ENCODE measurements at regions not wholly inside any gene's neighbourhood (a gene's known extent, or its start where the extent isn't known, plus 50 kb on each side); places are given as distances from the start of the nearest gene placed in this dataset.

DNA sequence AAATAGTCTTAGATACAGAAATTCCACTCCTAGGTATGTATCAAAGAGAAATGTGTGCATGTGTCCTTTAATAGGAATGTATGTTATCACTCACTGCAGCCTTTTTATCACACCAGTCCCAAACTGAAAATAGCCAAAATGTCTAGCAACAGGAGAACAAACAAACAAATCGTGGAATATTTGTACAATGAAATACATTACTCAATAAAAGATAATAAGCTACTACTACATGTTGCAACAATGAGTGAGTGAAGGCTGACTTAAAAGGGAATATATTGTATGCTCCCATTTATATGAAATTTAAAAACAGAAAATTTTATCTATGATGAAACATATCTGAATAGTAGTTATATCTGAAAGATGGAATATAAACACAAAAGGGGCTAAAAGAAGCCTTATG lies 212.1 kb upstream of the PLD5 start:
- no peak for DNase-seq (ENCODE audit: low spot score)
- no peaks in the 10 kb centered on the region for H3K27me3 Mint-ChIP-seq (ENCODE audit: low read depth)
- H3K4me3 Mint-ChIP-seq (ENCODE audit: unreplicated experiment): no peak overlapping the region
- no peaks in the 10 kb centered on the region for H3K36me3 Mint-ChIP-seq (ENCODE audit: low read depth)
- no peak overlapping the region for H3K27ac Mint-ChIP-seq (ENCODE audit: unreplicated experiment)
- peaks cover 19% of the 10 kb centered on the region for H3K9me3 Mint-ChIP-seq (ENCODE audit: low read depth)
- TF ChIP-seq, protein P1, sequence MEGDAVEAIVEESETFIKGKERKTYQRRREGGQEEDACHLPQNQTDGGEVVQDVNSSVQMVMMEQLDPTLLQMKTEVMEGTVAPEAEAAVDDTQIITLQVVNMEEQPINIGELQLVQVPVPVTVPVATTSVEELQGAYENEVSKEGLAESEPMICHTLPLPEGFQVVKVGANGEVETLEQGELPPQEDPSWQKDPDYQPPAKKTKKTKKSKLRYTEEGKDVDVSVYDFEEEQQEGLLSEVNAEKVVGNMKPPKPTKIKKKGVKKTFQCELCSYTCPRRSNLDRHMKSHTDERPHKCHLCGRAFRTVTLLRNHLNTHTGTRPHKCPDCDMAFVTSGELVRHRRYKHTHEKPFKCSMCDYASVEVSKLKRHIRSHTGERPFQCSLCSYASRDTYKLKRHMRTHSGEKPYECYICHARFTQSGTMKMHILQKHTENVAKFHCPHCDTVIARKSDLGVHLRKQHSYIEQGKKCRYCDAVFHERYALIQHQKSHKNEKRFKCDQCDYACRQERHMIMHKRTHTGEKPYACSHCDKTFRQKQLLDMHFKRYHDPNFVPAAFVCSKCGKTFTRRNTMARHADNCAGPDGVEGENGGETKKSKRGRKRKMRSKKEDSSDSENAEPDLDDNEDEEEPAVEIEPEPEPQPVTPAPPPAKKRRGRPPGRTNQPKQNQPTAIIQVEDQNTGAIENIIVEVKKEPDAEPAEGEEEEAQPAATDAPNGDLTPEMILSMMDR (IDR thresholded peaks at IDR 0.05): no peak
- H3K4me1 Mint-ChIP-seq (ENCODE audit: low read depth): no peaks in the 10 kb centered on the region

DNA sequence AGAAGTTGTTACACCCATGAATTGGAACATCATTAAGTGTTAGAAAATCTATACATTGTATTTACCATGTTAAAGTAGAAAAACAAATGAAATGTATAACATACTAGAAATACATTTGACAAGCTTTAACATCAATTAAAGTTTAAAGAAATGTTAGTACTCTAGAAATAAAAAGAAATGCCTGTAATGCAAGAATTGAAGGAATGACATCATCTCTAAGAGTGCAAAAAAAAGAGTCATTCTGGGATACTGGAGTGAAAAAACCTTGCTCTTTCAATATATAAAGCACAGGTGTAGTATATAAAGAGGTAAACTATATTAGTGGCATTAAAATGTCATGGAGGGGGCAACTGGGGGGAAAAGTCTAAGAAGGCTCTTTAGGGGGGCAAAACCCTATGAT lies 210.8 kb upstream of the PLD5 start:
- no peaks in the 10 kb centered on the region for H3K27me3 Mint-ChIP-seq (ENCODE audit: low read depth)
- H3K36me3 Mint-ChIP-seq (ENCODE audit: low read depth): no peaks in the 10 kb centered on the region
- TF ChIP-seq, protein P1 (IDR thresholded peaks at IDR 0.05): no peak
- H3K4me1 Mint-ChIP-seq (ENCODE audit: low read depth): no peaks in the 10 kb centered on the region
- no peak for DNase-seq (ENCODE audit: low spot score)
- peaks cover 12% of the 10 kb centered on the region for H3K9me3 Mint-ChIP-seq (ENCODE audit: low read depth)
- H3K4me3 Mint-ChIP-seq (ENCODE audit: unreplicated experiment): no peak overlapping the region
- H3K27ac Mint-ChIP-seq (ENCODE audit: unreplicated experiment): no peak overlapping the region

DNA sequence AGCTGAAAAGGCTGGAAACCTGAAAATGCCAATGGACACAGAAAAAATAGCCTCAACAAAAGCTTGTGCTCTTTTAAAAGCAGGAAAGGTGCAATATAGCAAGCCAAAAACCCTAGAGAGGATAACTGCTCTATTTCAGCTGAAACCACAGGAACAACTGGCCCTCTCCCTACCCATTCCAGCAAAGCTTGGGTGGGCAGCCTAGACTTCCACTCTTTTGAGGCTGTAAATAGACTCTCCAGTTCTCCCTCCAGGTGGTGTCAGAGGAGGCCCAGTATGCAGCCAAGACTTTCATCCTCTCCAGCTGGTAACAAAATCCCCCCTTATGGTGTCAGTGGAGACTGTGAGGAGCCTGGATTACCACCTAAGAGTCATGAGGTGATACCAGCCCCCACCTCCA lies 206.9 kb upstream of the PLD5 start:
- no peak overlapping the region for H3K27ac Mint-ChIP-seq (ENCODE audit: unreplicated experiment)
- H3K36me3 Mint-ChIP-seq (ENCODE audit: low read depth): no peaks in the 10 kb centered on the region
- no peak overlapping the region for H3K4me3 Mint-ChIP-seq (ENCODE audit: unreplicated experiment)
- TF ChIP-seq, protein P1 (IDR thresholded peaks at IDR 0.05): no peak
- H3K27me3 Mint-ChIP-seq (ENCODE audit: low read depth): no peaks in the 10 kb centered on the region
- DNase-seq (ENCODE audit: low spot score): no peak
- H3K9me3 Mint-ChIP-seq (ENCODE audit: low read depth): peaks cover 16% of the 10 kb centered on the region
- no peaks in the 10 kb centered on the region for H3K4me1 Mint-ChIP-seq (ENCODE audit: low read depth)

DNA sequence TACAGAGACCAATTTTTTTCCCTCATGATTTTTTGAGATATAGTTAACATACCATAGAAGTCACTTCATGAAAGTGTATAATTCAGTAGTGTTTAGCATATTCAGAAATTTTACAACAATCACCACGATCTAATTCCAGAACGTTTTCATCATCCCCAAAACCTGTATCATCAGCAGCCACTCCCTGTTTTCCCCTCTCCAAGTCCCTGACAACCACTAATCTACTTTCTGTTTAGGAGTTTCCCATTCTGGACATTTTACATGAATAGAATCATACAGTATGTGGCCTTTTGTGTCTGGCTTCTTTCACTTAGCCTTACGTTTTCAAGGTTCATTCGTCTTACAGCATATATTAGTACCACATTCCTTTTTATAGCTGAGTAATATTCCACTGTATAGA lies 204.2 kb upstream of the PLD5 start:
- Mint-ChIP-seq H3K4me1 (ENCODE audit: low read depth) (no peaks in the 10 kb centered on the region), H3K9me3 (ENCODE audit: low read depth) (peaks cover 16% of the 10 kb centered on the region), H3K27me3 (ENCODE audit: low read depth) (peaks cover 2% of the 10 kb centered on the region), H3K36me3 (ENCODE audit: low read depth) (no peaks in the 10 kb centered on the region), H3K4me3 (ENCODE audit: unreplicated experiment) (no peak overlapping the region), H3K27ac (ENCODE audit: unreplicated experiment) (no peak overlapping the region)
- TF ChIP-seq, protein P1 (IDR thresholded peaks at IDR 0.05): no peak
- no peak for DNase-seq (ENCODE audit: low spot score)

DNA sequence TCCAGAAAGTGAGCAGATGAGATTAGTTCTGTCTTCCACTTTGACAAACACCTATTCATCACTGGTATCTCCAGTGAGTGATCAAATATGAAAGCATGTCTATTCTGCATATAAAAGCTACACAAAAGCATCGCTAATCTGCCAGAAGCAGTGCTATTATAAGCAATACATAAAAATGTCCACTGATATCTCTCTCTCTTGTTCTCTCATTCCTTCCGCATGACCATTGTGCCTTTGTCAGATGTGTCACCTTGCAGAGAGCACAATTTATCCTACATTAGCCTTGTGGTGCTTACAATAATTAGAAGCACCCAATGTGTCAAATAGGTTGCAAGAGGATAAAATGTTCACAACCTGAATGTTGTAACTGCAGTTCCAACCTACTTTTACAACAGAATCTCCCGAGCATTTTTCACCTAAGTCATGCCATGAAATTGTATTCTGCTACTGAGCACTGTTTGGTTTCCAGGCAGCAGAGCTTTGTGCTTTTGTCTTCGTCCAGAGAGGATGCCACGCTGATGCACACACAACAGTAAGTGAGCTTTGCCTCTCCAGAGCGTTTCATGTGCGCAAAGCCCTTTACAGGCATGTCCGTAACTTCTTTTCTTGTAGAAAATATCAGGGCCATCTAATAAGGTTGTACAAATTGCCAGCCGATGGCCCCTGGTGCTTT lies 198.7 kb upstream of the PLD5 start:
- peaks cover 14% of the 10 kb centered on the region for H3K9me3 Mint-ChIP-seq (ENCODE audit: low read depth)
- DNase-seq (ENCODE audit: low spot score): no peak
- TF ChIP-seq, protein P1 (IDR thresholded peaks at IDR 0.05): no peak

More for the DNA sequence above, 198.7 kb upstream of the PLD5 start:
- no peak overlapping the region for H3K4me3 Mint-ChIP-seq (ENCODE audit: unreplicated experiment)
- H3K27ac Mint-ChIP-seq (ENCODE audit: unreplicated experiment): no peak overlapping the region
- H3K36me3 Mint-ChIP-seq (ENCODE audit: low read depth): no peaks in the 10 kb centered on the region
- peaks cover 2% of the 10 kb centered on the region for H3K27me3 Mint-ChIP-seq (ENCODE audit: low read depth)
- H3K4me1 Mint-ChIP-seq (ENCODE audit: low read depth): no peaks in the 10 kb centered on the region

Measured in chondrocyte (in vitro differentiated cells).